Heart left ventricle (tissue), 13 donors: ENCODE measurements at regions not wholly inside any gene's neighbourhood (a gene's known extent, or its start where the extent isn't known, plus 50 kb on each side); places are given as distances from the start of the nearest gene placed in this dataset.

Experiments
- CTCF ChIP-seq, 12 donors: fragments of 200-600 bp; sonication (generic) in 4 of 12; IDR thresholded peaks; one replicate each; pipeline versions ENCODE4 v1.5.0 to v1.8.0; 2018 to 2022; ENCODE audit warnings: antibody characterized with exemption in 12 of 12, mild to moderate bottlenecking in 5 of 12
- POLR2A ChIP-seq, 2 donors: fragments of 450-650 bp; IDR thresholded peaks; one replicate each; pipeline ENCODE4 v1.6.1; 2017; ENCODE audit warnings: antibody characterized with exemption in 2 of 2, mild to moderate bottlenecking in 2 of 2, moderate library complexity in 2 of 2
- donor health status: ischemic (EF 13 %, LVEDD 7.1; RV severe dilation, severe dysfunction).
- donor health status: DM: no; HTN: yes; CAD: no.
- donor health status: DM: no; HTN: no; CAD: no.
- donor health status: ischemic (EF 25% LVEDD 6.9; RV normal size, moderate dysfunction).
- donor health status: ischemic (EF 25% LVEDD 5.7; RV mildly dilated, moderate dysfunction).
- donor health status: ischemic (EF 35%, LVEDD 5.7; RV mildly dilated, moderate dysfunction).
- donor health status: nonischemic (EF 11% LVEDD 7.7; RV severe dilation, severe dysfunction).
- donor health status: DM: yes; HTN: yes; CAD: no.
- donor health status: PGD.
- donor health status: ischemic (EF 29% LVEDD 5.4; RV normal size, mild dysfunction).
- donor health status: nonischemic (EF 23%, LVEDD 6.1; RV moderate dilation, normal function).

- no peak for TF ChIP-seq CTCF (IDR thresholded peaks at IDR 0.05)
- TF ChIP-seq POLR2A (IDR thresholded peaks at IDR 0.05) = no peak
Measured at GRCh38 chr11:123314972-123315371, 115.1 kb upstream of the GRAMD1B start.
